IMR-90 (cell line): ENCODE measurements at regions not wholly inside any gene's neighbourhood (a gene's known extent, or its start where the extent isn't known, plus 50 kb on each side); places are given as distances from the start of the nearest gene placed in this dataset.

Experiments used
- ATAC-seq: fragments of 200-7000 bp; cut with Tn5 transposase; 2 replicates; pipeline ENCODE4 v1.9.1; 2020; ENCODE audit warnings: low read depth, mild to moderate bottlenecking, moderate library complexity
- BruUV-seq: library from RNA; stranded (reverse); fragments of 400-500 nt; replicated peaks from 2 replicates; lab custom pipeline; 2021; lab: Mats Ljungman, UMichigan
- CTCF ChIA-PET: fragments of 300-600 bp; formaldehyde crosslinking; extraction: SDS; loops from one replicate; lab custom pipeline; 2021; ENCODE audit warnings: antibody characterized with exemption; lab: Yijun Ruan, JAX
- POLR2A ChIA-PET: fragments of 300-600 bp; sonication (Branson Sonifier 250); formaldehyde crosslinking; loops from one replicate; lab custom pipeline; 2022; ENCODE audit warnings: antibody characterized with exemption; ENCODE audit not compliant: unreplicated experiment; lab: Charles Lee
- DNase-seq: peaks from one replicate; pipeline ENCODE4 v3.0.0; 2013
- H2AFZ ChIP-seq: replicated peaks from 2 replicates; pipeline ENCODE3; 2013; ENCODE audit warnings: low read length, mild to moderate bottlenecking; ENCODE audit not compliant: poor library complexity
- H2AK5ac ChIP-seq: 2 replicates; pipeline ENCODE4 v1.6.1; 2013; ENCODE audit warnings: low read depth, low read length, inconsistent platforms
- H2AK9ac ChIP-seq: replicated peaks from 2 replicates; pipeline ENCODE3; 2013; ENCODE audit warnings: mild to moderate bottlenecking, low read depth, low read length, moderate library complexity; ENCODE audit not compliant: poor library complexity
- H2BK120ac ChIP-seq: 2 replicates; pipeline ENCODE4 v1.6.1; 2013; ENCODE audit warnings: low read depth, low read length, inconsistent platforms
- H2BK15ac ChIP-seq: 3 replicates; pipeline ENCODE4 v1.6.1; 2013; ENCODE audit warnings: low read depth, low read length, inconsistent platforms
- H2BK20ac ChIP-seq: 2 replicates; pipeline ENCODE4 v1.6.1; 2013; ENCODE audit warnings: low read depth, mild to moderate bottlenecking, inconsistent platforms, low read length, moderate library complexity
- H2BK5ac ChIP-seq: 2 replicates; pipeline ENCODE4 v1.6.1; 2013; ENCODE audit warnings: mild to moderate bottlenecking, low read depth, low read length, inconsistent platforms; ENCODE audit not compliant: poor library complexity, severe bottlenecking
- H3K14ac ChIP-seq: replicated peaks from 2 replicates; pipeline ENCODE4 v1.6.1; 2013; ENCODE audit warnings: low read depth, low read length, inconsistent platforms
- H3K18ac ChIP-seq: 2 replicates; pipeline ENCODE4 v1.6.1; 2013; ENCODE audit warnings: low read depth, low read length, control low read depth
- H3K23ac ChIP-seq: 2 replicates; pipeline ENCODE4 v1.6.1; 2013; ENCODE audit warnings: low read depth, low read length, inconsistent platforms
- H3K27ac ChIP-seq: 2 replicates; pipeline ENCODE4 v1.5.1; 2013; ENCODE audit warnings: mild to moderate bottlenecking, control low read depth, low read length; ENCODE audit not compliant: insufficient read depth
- H3K27me3 ChIP-seq: 2 replicates; pipeline ENCODE4 v1.6.1; 2013; ENCODE audit warnings: low read length; ENCODE audit not compliant: control insufficient read depth, insufficient read depth
- H3K36me3 ChIP-seq: 2 replicates; pipeline ENCODE4 v1.6.1; 2013; ENCODE audit warnings: low read length, mixed read lengths; ENCODE audit not compliant: control insufficient read depth, insufficient read depth
- H3K4ac ChIP-seq: 2 replicates; pipeline ENCODE4 v1.6.1; 2013; ENCODE audit warnings: low read depth, low read length, inconsistent platforms
- H3K4me1 ChIP-seq: 2 replicates; pipeline ENCODE4 v1.6.1; 2013; ENCODE audit warnings: low read length, mixed read lengths; ENCODE audit not compliant: control insufficient read depth, insufficient read depth
- H3K4me2 ChIP-seq: 2 replicates; pipeline ENCODE4 v1.6.1; 2013; ENCODE audit warnings: low read depth, mild to moderate bottlenecking, control low read depth, low read length, moderate library complexity
- H3K4me3 ChIP-seq: 2 replicates; pipeline ENCODE4 v1.5.1; 2013; ENCODE audit warnings: low read depth, mild to moderate bottlenecking, control low read depth, low read length, moderate library complexity; ENCODE audit not compliant: insufficient read depth
- H3K56ac ChIP-seq: 2 replicates; pipeline ENCODE4 v1.6.1; 2013; ENCODE audit warnings: low read length, inconsistent platforms; ENCODE audit not compliant: insufficient read depth; ENCODE audit errors: extremely low read depth
- H3K79me1 ChIP-seq, 2 experiments: 2 replicates each; pipeline ENCODE4 v1.6.1; 2013; ENCODE audit warnings: low read length in 2 of 2, inconsistent platforms in 1 of 2, low read depth in 1 of 2
- H3K9ac ChIP-seq: 2 replicates; pipeline ENCODE4 v1.6.1; 2013; ENCODE audit warnings: low read depth, low read length, control low read depth
- H3K9me1 ChIP-seq: 2 replicates; pipeline ENCODE4 v1.6.1; 2013; ENCODE audit warnings: low read length, inconsistent platforms; ENCODE audit not compliant: insufficient read depth
- H3K9me3 ChIP-seq: 2 replicates; pipeline ENCODE4 v1.6.1; 2013; ENCODE audit warnings: low read length; ENCODE audit not compliant: control insufficient read depth, insufficient read depth
- H4K20me1 ChIP-seq: 2 replicates; pipeline ENCODE4 v1.6.1; 2013; ENCODE audit warnings: low read length, inconsistent platforms; ENCODE audit not compliant: insufficient read depth
- H4K5ac ChIP-seq: 2 replicates; pipeline ENCODE4 v1.6.1; 2013; ENCODE audit warnings: mild to moderate bottlenecking, low read depth, low read length, control low read depth
- H4K8ac ChIP-seq, 2 experiments: 2 replicates each; pipeline ENCODE4 v1.6.1; 2013; ENCODE audit warnings: low read depth in 2 of 2, low read length in 2 of 2, control low read depth in 1 of 2, inconsistent platforms in 1 of 2
- H4K91ac ChIP-seq: 2 replicates; pipeline ENCODE4 v1.6.1; 2013; ENCODE audit warnings: low read depth, low read length, inconsistent platforms; ENCODE audit not compliant: insufficient read depth
- BHLHE40 ChIP-seq: fragments of 150-350 bp; IDR thresholded peaks from 2 replicates; pipeline ENCODE4 v1.6.1; 2016; ENCODE audit warnings: mild to moderate bottlenecking, low read depth, low read length
- CEBPB ChIP-seq: IDR thresholded peaks from 2 replicates; pipeline ENCODE4 v1.6.1; 2012; ENCODE audit warnings: low read depth, low read length, improper control_type of control experiment
- CHD1 ChIP-seq: IDR thresholded peaks from 2 replicates; pipeline ENCODE4 v1.6.1; 2012; ENCODE audit warnings: low read depth, low read length, improper control_type of control experiment
- CTCF ChIP-seq: conservative IDR thresholded peaks from 2 replicates; pipeline ENCODE4 v1.5.1; 2012; ENCODE audit warnings: mild to moderate bottlenecking, low read depth, low read length, improper control_type of control experiment
- ELK1 ChIP-seq: fragments of 150-350 bp; IDR thresholded peaks from 2 replicates; pipeline ENCODE4 v1.6.1; 2016; ENCODE audit warnings: low read depth, mild to moderate bottlenecking, low read length, moderate library complexity, borderline replicate concordance
- FOS ChIP-seq: fragments of 150-350 bp; IDR thresholded peaks from 2 replicates; pipeline ENCODE4 v1.6.1; 2016; ENCODE audit warnings: low read depth, low read length
- MAFK ChIP-seq: IDR thresholded peaks from 2 replicates; pipeline ENCODE4 v1.6.1; 2012; ENCODE audit warnings: low read depth, low read length, improper control_type of control experiment
- MAZ ChIP-seq: IDR thresholded peaks from 2 replicates; pipeline ENCODE4 v1.6.1; 2012; ENCODE audit warnings: low read depth, mild to moderate bottlenecking, low read length, improper control_type of control experiment, moderate library complexity, borderline replicate concordance
- MXI1 ChIP-seq: IDR thresholded peaks from 2 replicates; pipeline ENCODE4 v1.6.1; 2012; ENCODE audit warnings: low read depth, mild to moderate bottlenecking, low read length, moderate library complexity, borderline replicate concordance
- POLR2A ChIP-seq: IDR thresholded peaks from 2 replicates; pipeline ENCODE4 v1.6.1; 2012; ENCODE audit warnings: mild to moderate bottlenecking, low read depth, low read length
- RCOR1 ChIP-seq: IDR thresholded peaks from 2 replicates; pipeline ENCODE4 v1.6.1; 2012; ENCODE audit warnings: mild to moderate bottlenecking, low read length, improper control_type of control experiment; ENCODE audit not compliant: insufficient replicate concordance
- SMC3 ChIP-seq: fragments of 150-350 bp; IDR thresholded peaks from 2 replicates; pipeline ENCODE4 v1.6.1; 2016; ENCODE audit warnings: low read depth, mild to moderate bottlenecking, antibody characterized with exemption, low read length, moderate library complexity
- USF2 ChIP-seq: fragments of 150-350 bp; IDR thresholded peaks from 2 replicates; pipeline ENCODE4 v1.6.1; 2017; ENCODE audit warnings: mild to moderate bottlenecking, antibody characterized with exemption, low read length, low read depth
- WGBS, 2 experiments: methylation state at CpG; one replicate each; pipeline versions ENCODE4 v1.1.5 to v1.1.7; 2013; ENCODE audit warnings: missing lambda C conversion rate in 2 of 2; ENCODE audit not compliant: insufficient read length in 1 of 2; ENCODE audit errors: extremely low coverage in 2 of 2; 5-methylcytosine and 5-hydroxymethylcytosine counted together
- dilution Hi-C: fragments of 300-500 bp; cut with HindIII; formaldehyde crosslinking; loops from one replicate; pipeline ENCODE4 v1.14.3; 2018; ENCODE audit warnings: low sequenced_read_pairs; ENCODE audit not compliant: unreplicated experiment
- in situ Hi-C: fragments of 300-500 bp; cut with MboI; formaldehyde crosslinking; loops from 3 replicates; pipeline ENCODE4 v1.14.3; 2019; ENCODE audit warnings: low sequenced_read_pairs, inconsistent platforms, mixed read lengths
- intact Hi-C: fragments of 100-400 bp; cut with micrococcal nuclease; formaldehyde crosslinking; loops from 2 replicates; pipeline ENCODE4 v1.10.0; 2022

- Histone ChIP-seq H2AK5ac (no peak overlapping the region), H3K79me1 (no peaks in the 10 kb centered on the region), H3K56ac (no peak overlapping the region), H3K4me1 (no peaks in the 10 kb centered on the region), H4K91ac (no peak overlapping the region), H3K27ac (no peak overlapping the region), H3K9ac (no peak overlapping the region), H3K27me3 (no peaks in the 10 kb centered on the region), H3K14ac (no peak overlapping the region), H3K4ac (no peak overlapping the region), H2BK15ac (no peak overlapping the region), H4K20me1 (no peaks in the 10 kb centered on the region), H2BK5ac (no peak overlapping the region), H2AK9ac (no peak overlapping the region), H3K23ac (no peak overlapping the region), H2BK120ac (no peak overlapping the region), H2AFZ (no peak overlapping the region), H3K4me3 (no peak overlapping the region), H2BK20ac (no peak overlapping the region), H3K18ac (no peak overlapping the region), H3K4me2 (no peak overlapping the region), H4K8ac (no peak overlapping the region), H3K36me3 (no peaks in the 10 kb centered on the region), H4K5ac (no peak overlapping the region), H3K9me3 (peaks cover 2% of the 10 kb centered on the region; the same call in 1 of the 2 replicates), H3K9me1 (no peaks in the 10 kb centered on the region)
- ATAC-seq (no peak), DNase-seq (no peak)
- POLR2A ChIA-PET = no interaction called here
- intact Hi-C loops = no loop called here
- CTCF ChIA-PET = no interaction called here
- in situ Hi-C loops = no loop called here
- no TSS peak for BruUV-seq
- TF ChIP-seq FOS (no peak), ELK1 (no peak), USF2 (no peak), MXI1 (no peak), MAZ (no peak), CEBPB (no peak), CHD1 (no peak), POLR2A (no peak), CTCF (no peak), SMC3 (no peak), MAFK (no peak), BHLHE40 (no peak), RCOR1 (no peak)
- dilution Hi-C loops = no loop called here
- WGBS, 2 experiments = no CpG with 5 or more reads among the region's 1 CpG
These were observed 143.7 kb upstream of the GRM3 start for GRCh38 chr7:86499986-86500385.
